Ishikawa (cell line): ENCODE measurements at regions not wholly inside any gene's neighbourhood (a gene's known extent, or its start where the extent isn't known, plus 50 kb on each side); places are given as distances from the start of the nearest gene placed in this dataset.

ENCODE experiments used
- CEBPB ChIP-seq: IDR thresholded peaks from 2 replicates; pipeline ENCODE4 v1.6.1; 2012
- CREB1 ChIP-seq: IDR thresholded peaks from 2 replicates; pipeline ENCODE4 v1.6.1; 2012; ENCODE audit warnings: low read depth
- EGR1 ChIP-seq: IDR thresholded peaks from 2 replicates; pipeline ENCODE4 v1.6.1; 2012
- EP300 ChIP-seq: IDR thresholded peaks from 2 replicates; pipeline ENCODE4 v1.6.1; 2012; ENCODE audit warnings: borderline replicate concordance
- FOXM1 ChIP-seq: IDR thresholded peaks from 2 replicates; pipeline ENCODE4 v1.6.1; 2012; ENCODE audit warnings: low read depth, borderline replicate concordance
- NFIC ChIP-seq: IDR thresholded peaks from 2 replicates; pipeline ENCODE4 v1.6.1; 2012
- RAD21 ChIP-seq: IDR thresholded peaks from 2 replicates; pipeline ENCODE4 v1.6.1; 2012; ENCODE audit warnings: low read depth
- TAF1 ChIP-seq: IDR thresholded peaks from 2 replicates; pipeline ENCODE4 v1.6.1; 2012; ENCODE audit warnings: low read depth, mild to moderate bottlenecking
- TCF12 ChIP-seq: IDR thresholded peaks from 2 replicates; pipeline ENCODE4 v1.6.1; 2012; ENCODE audit warnings: low read depth
- TEAD4 ChIP-seq: IDR thresholded peaks from 2 replicates; pipeline ENCODE4 v1.6.1; 2012
- YY1 ChIP-seq: IDR thresholded peaks from 2 replicates; pipeline ENCODE4 v1.6.1; 2012; ENCODE audit warnings: low read depth
- ZBTB7A ChIP-seq: IDR thresholded peaks from 2 replicates; pipeline ENCODE4 v1.6.1; 2012; ENCODE audit warnings: low read depth
- TF ChIP-seq, protein P1 (sequence below): IDR thresholded peaks from 2 replicates; pipeline ENCODE4 v1.6.1; 2012
- TF ChIP-seq, protein P2 (sequence below): IDR thresholded peaks from 2 replicates; pipeline ENCODE4 v1.6.1; 2012
- TF ChIP-seq, protein P3 (sequence below): IDR thresholded peaks from 2 replicates; pipeline ENCODE4 v1.6.1; 2012; ENCODE audit warnings: low read depth, mild to moderate bottlenecking

DNA sequence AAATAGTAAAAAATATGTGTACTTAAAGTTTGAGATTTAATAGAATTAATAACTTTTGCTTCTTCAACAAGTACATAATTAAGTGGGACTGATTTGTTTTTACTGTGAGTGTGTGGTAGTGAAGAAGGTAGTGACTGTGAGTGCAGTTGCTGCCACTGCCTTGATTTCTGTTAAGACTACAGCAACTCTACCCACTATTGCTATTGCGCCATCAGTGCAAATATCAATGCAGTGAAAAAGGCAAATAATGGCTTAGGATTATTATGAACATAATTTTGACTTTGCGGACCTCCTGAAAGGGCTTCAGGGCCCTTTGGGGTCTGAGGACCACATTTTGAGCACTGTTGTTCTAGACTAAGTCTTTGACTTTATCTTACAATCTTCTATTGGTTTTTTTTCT is 112.0 kb upstream of the PITX1 start:
- TF ChIP-seq CEBPB = 0 out of 2 replicates have a peak, but pooled peaks have one; percentile 12
- TF ChIP-seq TCF12 = no peak

DNA sequence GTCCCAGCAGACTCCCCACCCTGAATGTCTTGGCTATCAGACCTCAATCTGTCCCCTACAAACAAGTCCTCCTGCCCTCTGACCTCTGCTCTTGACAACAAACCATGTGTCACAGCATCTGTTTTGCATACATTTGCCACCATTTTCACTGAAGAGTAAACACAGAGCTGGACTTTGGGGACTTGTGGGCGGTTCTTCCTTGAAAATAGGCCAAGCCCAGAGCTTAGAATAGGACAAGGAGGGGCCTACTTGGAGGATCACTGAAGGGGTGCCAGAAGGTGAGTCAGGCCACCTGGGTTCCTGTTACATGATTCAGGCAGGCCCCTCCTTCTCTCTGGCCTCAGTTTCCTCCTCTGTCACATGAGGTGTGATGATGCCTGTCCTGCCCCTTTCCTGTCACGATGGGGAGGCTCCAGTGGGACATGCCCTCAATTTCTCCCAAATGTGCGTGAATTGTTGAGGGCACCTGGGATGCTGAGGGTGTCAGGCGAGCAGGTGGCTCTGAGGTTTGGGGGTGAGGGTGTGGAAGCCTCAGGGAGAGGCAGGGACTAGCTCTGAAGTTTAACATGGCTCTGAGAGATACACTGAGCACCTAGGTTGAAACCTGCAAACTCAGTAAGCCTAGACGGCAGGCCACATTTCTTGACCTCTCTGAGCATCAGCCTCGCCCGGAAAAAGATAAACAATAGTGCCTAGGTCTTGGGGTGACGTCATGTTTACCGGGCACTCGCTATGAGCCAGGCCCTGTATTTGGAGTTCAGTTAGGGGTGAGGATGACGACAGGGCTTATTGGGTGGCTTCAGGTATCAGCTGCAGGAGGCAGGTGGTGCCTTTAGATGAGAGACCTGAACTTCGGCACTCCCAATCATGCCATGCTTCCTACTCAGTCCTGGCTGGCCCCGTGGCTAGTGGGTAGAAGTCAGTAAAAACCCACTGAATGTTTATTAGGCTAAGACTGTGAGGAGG is 107.6 kb upstream of the PITX1 start:
- TF ChIP-seq NFIC (no peak), YY1 (no peak), EGR1 (no peak), CEBPB (no peak), CREB1 (no peak), TAF1 (no peak), RAD21 (no peak), TCF12 (no peak), FOXM1 (no peak), EP300 (no peak), TEAD4 (no peak), ZBTB7A (no peak)
- TF ChIP-seq, protein P1, sequence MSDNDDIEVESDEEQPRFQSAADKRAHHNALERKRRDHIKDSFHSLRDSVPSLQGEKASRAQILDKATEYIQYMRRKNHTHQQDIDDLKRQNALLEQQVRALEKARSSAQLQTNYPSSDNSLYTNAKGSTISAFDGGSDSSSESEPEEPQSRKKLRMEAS = no peak
- TF ChIP-seq, protein P2, sequence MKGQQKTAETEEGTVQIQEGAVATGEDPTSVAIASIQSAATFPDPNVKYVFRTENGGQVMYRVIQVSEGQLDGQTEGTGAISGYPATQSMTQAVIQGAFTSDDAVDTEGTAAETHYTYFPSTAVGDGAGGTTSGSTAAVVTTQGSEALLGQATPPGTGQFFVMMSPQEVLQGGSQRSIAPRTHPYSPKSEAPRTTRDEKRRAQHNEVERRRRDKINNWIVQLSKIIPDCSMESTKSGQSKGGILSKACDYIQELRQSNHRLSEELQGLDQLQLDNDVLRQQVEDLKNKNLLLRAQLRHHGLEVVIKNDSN = no peak
- TF ChIP-seq, protein P3, sequence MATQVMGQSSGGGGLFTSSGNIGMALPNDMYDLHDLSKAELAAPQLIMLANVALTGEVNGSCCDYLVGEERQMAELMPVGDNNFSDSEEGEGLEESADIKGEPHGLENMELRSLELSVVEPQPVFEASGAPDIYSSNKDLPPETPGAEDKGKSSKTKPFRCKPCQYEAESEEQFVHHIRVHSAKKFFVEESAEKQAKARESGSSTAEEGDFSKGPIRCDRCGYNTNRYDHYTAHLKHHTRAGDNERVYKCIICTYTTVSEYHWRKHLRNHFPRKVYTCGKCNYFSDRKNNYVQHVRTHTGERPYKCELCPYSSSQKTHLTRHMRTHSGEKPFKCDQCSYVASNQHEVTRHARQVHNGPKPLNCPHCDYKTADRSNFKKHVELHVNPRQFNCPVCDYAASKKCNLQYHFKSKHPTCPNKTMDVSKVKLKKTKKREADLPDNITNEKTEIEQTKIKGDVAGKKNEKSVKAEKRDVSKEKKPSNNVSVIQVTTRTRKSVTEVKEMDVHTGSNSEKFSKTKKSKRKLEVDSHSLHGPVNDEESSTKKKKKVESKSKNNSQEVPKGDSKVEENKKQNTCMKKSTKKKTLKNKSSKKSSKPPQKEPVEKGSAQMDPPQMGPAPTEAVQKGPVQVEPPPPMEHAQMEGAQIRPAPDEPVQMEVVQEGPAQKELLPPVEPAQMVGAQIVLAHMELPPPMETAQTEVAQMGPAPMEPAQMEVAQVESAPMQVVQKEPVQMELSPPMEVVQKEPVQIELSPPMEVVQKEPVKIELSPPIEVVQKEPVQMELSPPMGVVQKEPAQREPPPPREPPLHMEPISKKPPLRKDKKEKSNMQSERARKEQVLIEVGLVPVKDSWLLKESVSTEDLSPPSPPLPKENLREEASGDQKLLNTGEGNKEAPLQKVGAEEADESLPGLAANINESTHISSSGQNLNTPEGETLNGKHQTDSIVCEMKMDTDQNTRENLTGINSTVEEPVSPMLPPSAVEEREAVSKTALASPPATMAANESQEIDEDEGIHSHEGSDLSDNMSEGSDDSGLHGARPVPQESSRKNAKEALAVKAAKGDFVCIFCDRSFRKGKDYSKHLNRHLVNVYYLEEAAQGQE = no peak

DNA sequence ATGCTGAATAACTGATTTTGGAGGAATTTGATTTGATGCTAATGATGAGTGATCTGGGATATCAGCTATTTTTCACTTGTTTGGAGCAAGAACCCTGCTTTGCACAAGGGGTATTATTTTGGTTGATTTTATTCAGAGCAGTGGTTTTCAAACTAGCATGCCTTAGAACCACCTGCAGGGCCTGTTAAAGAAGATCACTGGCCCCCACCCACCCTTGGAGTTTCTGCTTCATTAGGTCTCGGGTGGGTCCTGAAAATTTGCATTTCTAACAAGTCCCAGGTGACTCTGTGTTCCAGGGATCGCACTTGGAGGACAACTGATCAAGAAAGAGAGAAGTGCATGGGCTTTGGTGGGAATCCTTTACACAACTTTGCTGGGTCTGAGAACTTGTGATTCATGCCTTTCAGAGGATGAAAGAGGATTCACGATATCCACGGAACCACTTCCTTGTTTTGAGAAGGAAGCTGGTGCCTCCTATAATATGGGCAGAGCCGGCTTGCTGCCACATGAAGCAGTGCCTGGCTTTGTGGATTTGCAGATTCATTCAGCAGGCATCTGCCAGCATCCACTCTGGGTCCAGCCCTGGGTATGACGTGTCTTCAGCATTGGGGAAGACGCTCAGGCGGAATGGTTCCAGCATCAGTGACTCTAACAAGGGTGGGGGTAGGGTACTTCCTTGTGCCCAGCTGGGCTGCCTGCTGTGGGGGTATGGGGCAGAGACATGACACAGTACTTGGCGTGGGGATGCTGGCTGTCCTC is 106.6 kb upstream of the PITX1 start:
- TF ChIP-seq TCF12 = no peak

GRCh38 chr5:135139381-135140134 is 105.5 kb upstream of the PITX1 start:
- no peak for TF ChIP-seq TAF1
- no peak for TF ChIP-seq EP300
- no peak for TF ChIP-seq RAD21
- TF ChIP-seq, protein P1 = no peak
- peak; percentile 49 for TF ChIP-seq TEAD4
- TF ChIP-seq, protein P3 = no peak
- TF ChIP-seq NFIC = no peak
- 0 out of 2 replicates have a peak, but pooled peaks have one; percentile 12 for TF ChIP-seq EGR1
- TF ChIP-seq FOXM1 = no peak
- no peak for TF ChIP-seq ZBTB7A
- TF ChIP-seq CEBPB = peak; percentile 98

DNA sequence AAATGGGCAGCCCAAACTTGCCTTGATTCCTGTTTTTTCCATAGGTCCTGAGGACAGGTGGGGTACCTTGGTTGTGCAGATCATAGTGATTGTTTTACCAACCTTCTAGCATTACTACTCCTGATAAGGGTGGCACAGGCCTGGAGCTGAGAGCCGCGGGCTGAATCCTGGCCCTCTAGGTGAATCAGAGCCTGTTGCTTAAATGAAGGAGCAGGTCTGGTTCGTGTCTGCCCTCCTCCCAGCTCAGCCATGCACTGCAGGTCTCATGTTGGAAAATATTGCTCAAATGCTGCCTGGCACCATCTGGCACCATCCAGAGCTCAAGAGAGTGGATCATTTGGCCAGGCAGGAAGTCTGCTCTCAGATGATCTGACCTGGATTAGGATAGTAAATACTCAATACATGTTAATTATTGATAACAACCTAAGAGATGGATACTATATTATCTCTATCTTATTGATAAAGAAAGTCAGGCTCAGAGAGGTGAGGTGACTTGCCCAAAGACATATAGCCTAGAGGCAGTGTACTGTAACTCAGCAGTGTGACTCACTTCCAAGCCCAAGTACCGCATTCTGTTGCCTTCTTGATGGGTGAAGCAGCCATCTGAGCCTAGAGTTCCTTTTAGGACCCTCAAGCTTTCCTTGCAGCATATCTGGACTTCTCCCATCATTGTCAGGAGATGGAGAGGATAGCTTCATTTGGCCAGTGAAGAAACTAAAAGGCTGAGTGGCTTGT is 104.3 kb upstream of the PITX1 start:
- TF ChIP-seq TAF1 (no peak), EP300 (no peak), CEBPB (no peak), FOXM1 (no peak), NFIC (no peak), EGR1 (no peak), ZBTB7A (no peak), CREB1 (no peak), TEAD4 (no peak), YY1 (no peak), TCF12 (no peak), RAD21 (no peak)
- TF ChIP-seq, protein P1 = no peak
- TF ChIP-seq, protein P2 = no peak
- TF ChIP-seq, protein P3 = no peak
